ENCODE measurements at regions not wholly inside any gene's neighbourhood (a gene's known extent, or its start where the extent isn't known, plus 50 kb on each side); places are given as distances from the start of the nearest gene placed in this dataset.

DNA sequence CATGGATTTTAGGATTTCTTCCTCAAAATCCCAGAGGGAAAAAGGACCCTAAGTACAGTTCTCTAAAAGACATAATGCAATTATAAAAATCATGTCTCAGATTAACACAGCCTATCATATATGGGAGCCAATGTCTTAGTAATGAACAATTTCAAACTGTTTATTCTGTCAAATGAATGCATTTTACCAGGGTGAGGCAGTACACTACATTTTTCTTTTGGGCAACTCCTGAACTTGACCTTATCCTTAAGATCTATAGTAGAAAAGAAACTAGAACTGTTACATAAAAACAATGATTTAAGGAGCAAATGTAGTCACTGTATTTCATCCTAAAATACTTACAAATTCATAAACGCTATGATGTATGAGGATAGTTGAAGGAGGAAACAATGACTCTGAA is 226.3 kb upstream of the B3GALT2 start:
- peak; percentile 16; the same call in 1 of the 2 replicates for TF ChIP-seq CTCF (conservative IDR thresholded peaks at IDR 0.05; ENCODE audit: low read length)
- no peak for TF ChIP-seq EZH2phosphoT487 (IDR thresholded peaks at IDR 0.05; ENCODE audit: borderline replicate concordance)

Measured in Loucy (cell line).